ENCODE measurements at regions not wholly inside any gene's neighbourhood (a gene's known extent, or its start where the extent isn't known, plus 50 kb on each side); places are given as distances from the start of the nearest gene placed in this dataset.

- Histone ChIP-seq H3K27ac (ENCODE audit: low read depth, low read length, poor library complexity, severe bottlenecking) (no peak overlapping the region), H3K9me2 (ENCODE audit: insufficient read depth, low read length) (no peaks in the 10 kb centered on the region), H3K4me1 (ENCODE audit: insufficient read depth, low read length, poor library complexity, severe bottlenecking) (no peaks in the 10 kb centered on the region), H4K20me1 (ENCODE audit: insufficient read depth, low read length) (no peaks in the 10 kb centered on the region), H3K79me2 (ENCODE audit: insufficient read depth, low read depth, low read length) (no peaks in the 10 kb centered on the region), H3K9me3 (ENCODE audit: low read length) (no peaks in the 10 kb centered on the region), H2AFZ (ENCODE audit: low read length) (no peak overlapping the region), H3K36me3 (ENCODE audit: insufficient read depth, low read length) (no peaks in the 10 kb centered on the region), H3K4me3 (ENCODE audit: low read depth, low read length, poor library complexity, severe bottlenecking) (no peak overlapping the region), H3K4me2 (ENCODE audit: low read length) (no peak overlapping the region)
- intact Hi-C loops (cut with micrococcal nuclease; ENCODE audit: unreplicated experiment): no loop called here
- ChIA-PET POLR2A (no interaction called here), CTCF (ENCODE audit: unreplicated experiment) (no interaction called here)
- BruUV-seq (replicated peaks): no TSS peak
- no peak for TF ChIP-seq EZH2phosphoT487 (IDR thresholded peaks at IDR 0.05; ENCODE audit: borderline replicate concordance, low read depth, low read length)
- no peak for DNase-seq (ENCODE audit: low spot score)
Observed at GRCh38 chr6:153488267-153488666, 357.2 kb upstream of the RGS17 start.

GRCh38 chr6:153485072-153485471, 354.0 kb upstream of the RGS17 start:
- no peaks in the 10 kb centered on the region for H3K36me3 ChIP-seq (ENCODE audit: insufficient read depth, low read length)
- no peaks in the 10 kb centered on the region for H3K4me1 ChIP-seq (ENCODE audit: insufficient read depth, low read length, poor library complexity, severe bottlenecking)
- ChIA-PET POLR2A (interaction anchor here (0.7 to 0.9 kb wide), 2 partner anchors 11 to 65 kb away, joined by 3 read pairs; no protein-coding TSS in a partner anchor), CTCF (ENCODE audit: unreplicated experiment) (no interaction called here)
- no peaks in the 10 kb centered on the region for H3K79me2 ChIP-seq (ENCODE audit: insufficient read depth, low read depth, low read length)
- intact Hi-C loops (cut with micrococcal nuclease; ENCODE audit: unreplicated experiment): no loop called here
- DNase-seq (ENCODE audit: low spot score): no peak
- no peak overlapping the region for H3K4me2 ChIP-seq (ENCODE audit: low read length)
- no TSS peak for BruUV-seq (replicated peaks)
- H2AFZ ChIP-seq (ENCODE audit: low read length): no peak overlapping the region
- H3K27ac ChIP-seq (ENCODE audit: low read depth, low read length, poor library complexity, severe bottlenecking): no peak overlapping the region
- H3K9me2 ChIP-seq (ENCODE audit: insufficient read depth, low read length): no peaks in the 10 kb centered on the region
- no peak overlapping the region for H3K4me3 ChIP-seq (ENCODE audit: low read depth, low read length, poor library complexity, severe bottlenecking)
- TF ChIP-seq CTCF (conservative IDR thresholded peaks at IDR 0.05; ENCODE audit: low read length): no peak
- H3K9me3 ChIP-seq (ENCODE audit: low read length): no peaks in the 10 kb centered on the region
- H4K20me1 ChIP-seq (ENCODE audit: insufficient read depth, low read length): no peaks in the 10 kb centered on the region

- Histone ChIP-seq H3K9me3 (ENCODE audit: low read length) (no peaks in the 10 kb centered on the region), H3K4me2 (ENCODE audit: low read length) (no peak overlapping the region), H3K4me3 (ENCODE audit: low read depth, low read length, poor library complexity, severe bottlenecking) (no peak overlapping the region), H3K79me2 (ENCODE audit: insufficient read depth, low read depth, low read length) (no peaks in the 10 kb centered on the region), H3K36me3 (ENCODE audit: insufficient read depth, low read length) (no peaks in the 10 kb centered on the region), H2AFZ (ENCODE audit: low read length) (no peak overlapping the region), H4K20me1 (ENCODE audit: insufficient read depth, low read length) (no peaks in the 10 kb centered on the region), H3K4me1 (ENCODE audit: insufficient read depth, low read length, poor library complexity, severe bottlenecking) (no peaks in the 10 kb centered on the region), H3K27ac (ENCODE audit: low read depth, low read length, poor library complexity, severe bottlenecking) (no peak overlapping the region), H3K9me2 (ENCODE audit: insufficient read depth, low read length) (no peaks in the 10 kb centered on the region)
- DNase-seq (ENCODE audit: low spot score): no peak
- BruUV-seq (replicated peaks): no TSS peak
- TF ChIP-seq EZH2phosphoT487 (IDR thresholded peaks at IDR 0.05; ENCODE audit: borderline replicate concordance, low read depth, low read length): no peak
- TF ChIP-seq CTCF (conservative IDR thresholded peaks at IDR 0.05; ENCODE audit: low read length): no peak
- CTCF ChIA-PET (ENCODE audit: unreplicated experiment): no interaction called here
- intact Hi-C loops (cut with micrococcal nuclease; ENCODE audit: unreplicated experiment): no loop called here
- POLR2A ChIA-PET: interaction anchor here (0.6 kb wide), 1 partner anchor 79 kb away, joined by 3 read pairs; no protein-coding TSS in a partner anchor
Observed at GRCh38 chr6:153484056-153484455, 353.0 kb upstream of the RGS17 start.
